Panc1 (cell line): ENCODE measurements at regions not wholly inside any gene's neighbourhood (a gene's known extent, or its start where the extent isn't known, plus 50 kb on each side); places are given as distances from the start of the nearest gene placed in this dataset.

Source experiments
- CTCF ChIP-seq: fragments of 450-650 bp; IDR thresholded peaks from 2 replicates; pipeline ENCODE4 v1.5.1; 2017; ENCODE audit warnings: mild to moderate bottlenecking
- POLR2AphosphoS5 ChIP-seq: IDR thresholded peaks from 2 replicates; pipeline ENCODE4 v1.6.1; 2012; ENCODE audit warnings: mild to moderate bottlenecking, low read depth, low read length, moderate library complexity
- REST ChIP-seq, 2 experiments: IDR thresholded peaks; 2 replicates each; pipeline ENCODE4 v1.6.1; 2011 to 2012; ENCODE audit warnings: low read depth in 2 of 2, control low read depth in 1 of 2, low read length in 1 of 2, mild to moderate bottlenecking in 1 of 2, moderate library complexity in 1 of 2; ENCODE audit not compliant: insufficient read depth in 1 of 2
- TCF7L2 ChIP-seq: IDR thresholded peaks from 2 replicates; pipeline ENCODE4 v1.6.1; 2011; ENCODE audit warnings: mild to moderate bottlenecking, low read depth, low read length, inconsistent platforms

GRCh38 chr20:48035961-48036731, 250.9 kb upstream of the SULF2 start:
- TF ChIP-seq CTCF, result no peak
- TF ChIP-seq TCF7L2, result no peak
- no peak for TF ChIP-seq POLR2AphosphoS5
- TF ChIP-seq REST (IDR thresholded peaks at IDR 0.05; ENCODE audit: insufficient read depth in 1 of 2, low read depth in 2 of 2, low read length in 1 of 2), result no peak
